GM23248 (cell line): ENCODE measurements at regions not wholly inside any gene's neighbourhood (a gene's known extent, or its start where the extent isn't known, plus 50 kb on each side); places are given as distances from the start of the nearest gene placed in this dataset.

ENCODE experiments used
- DNase-seq: peaks from one replicate; pipeline ENCODE4 v3.0.0-alpha.2; 2015
- H2AFZ ChIP-seq: fragments of 200-600 bp; sonication (generic); 2 replicates; pipeline ENCODE4 v1.6.1; 2016; ENCODE audit warnings: antibody characterized with exemption
- H3F3A ChIP-seq: fragments of 200-600 bp; sonication (generic); 2 replicates; pipeline ENCODE4 v1.6.1; 2016; ENCODE audit warnings: mild to moderate bottlenecking, antibody characterized with exemption, mixed run types; ENCODE audit not compliant: insufficient read depth
- H3K27ac ChIP-seq: fragments of 200-600 bp; sonication (generic); 2 replicates; pipeline ENCODE4 v1.5.1; 2016; ENCODE audit warnings: mild to moderate bottlenecking
- H3K27me3 ChIP-seq: fragments of 200-600 bp; sonication (generic); replicated peaks from 2 replicates; pipeline ENCODE4 v1.6.1; 2016; ENCODE audit warnings: mild to moderate bottlenecking; ENCODE audit not compliant: insufficient read depth
- H3K36me3 ChIP-seq: fragments of 200-600 bp; sonication (generic); 2 replicates; pipeline ENCODE4 v1.6.1; 2016; ENCODE audit warnings: low read depth, mild to moderate bottlenecking
- H3K4me1 ChIP-seq: fragments of 200-600 bp; sonication (generic); 2 replicates; pipeline ENCODE4 v1.6.1; 2016; ENCODE audit warnings: mild to moderate bottlenecking; ENCODE audit not compliant: insufficient read depth
- H3K4me2 ChIP-seq: fragments of 200-600 bp; sonication (generic); one replicate; pipeline ENCODE4 v1.6.1; 2016; ENCODE audit warnings: mild to moderate bottlenecking; ENCODE audit not compliant: unreplicated experiment
- H3K4me3 ChIP-seq: fragments of 200-600 bp; sonication (generic); 2 replicates; pipeline ENCODE4 v1.5.1; 2016; ENCODE audit warnings: mild to moderate bottlenecking
- H3K79me2 ChIP-seq: fragments of 200-600 bp; sonication (generic); 2 replicates; pipeline ENCODE4 v1.6.1; 2016; ENCODE audit warnings: mild to moderate bottlenecking; ENCODE audit not compliant: insufficient read depth
- H3K9ac ChIP-seq: fragments of 200-600 bp; sonication (generic); 2 replicates; pipeline ENCODE4 v1.6.1; 2016; ENCODE audit warnings: mild to moderate bottlenecking
- H3K9me2 ChIP-seq: fragments of 200-600 bp; sonication (generic); 2 replicates; pipeline ENCODE4 v1.6.1; 2016; ENCODE audit warnings: mixed run types, mild to moderate bottlenecking, moderate library complexity; ENCODE audit not compliant: insufficient read depth
- H3K9me3 ChIP-seq: fragments of 200-600 bp; sonication (generic); one replicate; pipeline ENCODE4 v1.6.1; 2017; ENCODE audit warnings: low read depth
- H4K20me1 ChIP-seq: fragments of 200-600 bp; sonication (generic); 2 replicates; pipeline ENCODE4 v1.6.0; 2016; ENCODE audit not compliant: insufficient read depth
- EZH2 ChIP-seq: fragments of 200-600 bp; sonication (generic); IDR thresholded peaks from 2 replicates; pipeline ENCODE4 v1.6.1; 2018; ENCODE audit warnings: antibody characterized with exemption, mild to moderate bottlenecking; ENCODE audit not compliant: insufficient read depth, poor library complexity, severe bottlenecking
- EZH2phosphoT487 ChIP-seq: fragments of 200-600 bp; sonication (generic); IDR thresholded peaks from 2 replicates; pipeline ENCODE4 v1.6.1; 2018; ENCODE audit warnings: antibody characterized with exemption, moderate library complexity, mild to moderate bottlenecking, low read depth; ENCODE audit not compliant: insufficient read depth
- WGBS, 2 experiments: methylation state at CpG; one replicate each; pipeline ENCODE4 v1.1.6; 2015 to 2017; ENCODE audit warnings: low lambda C conversion rate in 2 of 2, low coverage in 1 of 2; ENCODE audit errors: missing lambda C conversion rate in 2 of 2; 5-methylcytosine and 5-hydroxymethylcytosine counted together
- in situ Hi-C: fragments of 300-500 bp; cut with MboI; formaldehyde crosslinking; loops from 2 replicates; pipeline ENCODE4 v1.15.0; 2020

DNA sequence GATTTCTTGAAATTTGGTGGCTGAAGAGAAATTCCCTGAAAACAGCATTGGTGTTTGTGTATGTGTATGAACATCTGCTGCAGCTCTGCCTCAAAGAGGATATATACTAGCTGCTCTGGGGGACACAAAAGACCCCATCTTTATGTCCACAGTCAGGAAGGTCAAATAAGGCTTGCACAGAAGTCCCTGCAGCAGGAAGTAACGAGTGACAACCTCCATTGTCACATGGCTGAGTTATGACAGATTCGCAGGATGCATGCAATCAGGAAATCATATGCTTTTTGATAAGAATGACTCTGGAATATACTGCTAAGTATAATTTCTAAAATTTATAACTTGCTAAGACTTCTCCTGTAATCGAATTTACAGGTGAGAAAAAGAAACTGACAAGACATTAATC is 225.9 kb upstream of the CST7 start:
- H3K36me3 ChIP-seq = no peaks in the 10 kb centered on the region
- H3K9me3 ChIP-seq = no peaks in the 10 kb centered on the region
- WGBS, 2 experiments = 16 to 17% methylated on average over 3 of the region's 3 CpGs
- H3K27me3 ChIP-seq = peaks cover 21% of the 10 kb centered on the region
- H3K4me1 ChIP-seq = no peaks in the 10 kb centered on the region
- no peaks in the 10 kb centered on the region for H3K9me2 ChIP-seq
- H3K4me3 ChIP-seq = no peak overlapping the region
- no peak for DNase-seq
- no peaks in the 10 kb centered on the region for H3F3A ChIP-seq
- no peak for TF ChIP-seq EZH2
- TF ChIP-seq EZH2phosphoT487 = no peak
- in situ Hi-C loops = no loop called here
- no peaks in the 10 kb centered on the region for H3K79me2 ChIP-seq
- H3K9ac ChIP-seq = no peak overlapping the region
- H3K4me2 ChIP-seq = no peak overlapping the region
- no peaks in the 10 kb centered on the region for H4K20me1 ChIP-seq
- no peak overlapping the region for H2AFZ ChIP-seq
- H3K27ac ChIP-seq = no peak overlapping the region

DNA sequence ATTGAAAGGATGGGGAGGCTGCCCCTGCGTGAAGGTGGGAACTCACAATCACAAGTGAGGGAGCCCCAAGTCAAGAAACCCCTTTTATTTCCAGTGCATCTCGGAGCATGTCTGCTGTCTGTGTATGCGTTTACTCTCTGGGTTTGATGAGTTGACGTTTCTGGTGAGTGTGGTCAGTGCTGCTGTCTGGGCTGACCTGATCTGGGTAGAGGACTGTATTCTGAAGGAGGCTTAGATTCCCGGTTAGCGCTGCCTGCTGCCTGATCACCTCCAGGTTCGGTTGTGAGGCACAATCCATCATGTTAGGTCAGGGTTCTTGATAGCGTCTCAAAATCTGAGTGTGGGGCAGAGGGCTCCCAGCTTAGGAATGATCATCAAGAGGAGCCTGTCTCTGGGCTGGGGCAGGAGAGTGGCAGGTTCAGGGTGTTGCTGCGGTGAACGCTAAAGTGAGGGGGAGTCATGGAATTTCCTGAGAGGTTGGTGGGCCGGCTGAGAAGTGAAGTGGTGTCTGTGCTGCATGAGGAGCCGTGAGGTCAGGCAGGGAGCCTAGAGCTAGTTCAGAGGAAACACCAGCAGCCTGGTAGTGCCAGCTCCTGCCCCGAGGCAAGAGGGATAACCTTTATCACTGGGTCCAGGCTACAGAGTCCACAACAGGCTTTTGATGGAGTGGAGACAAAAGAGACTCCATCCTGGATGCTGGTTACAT is 225.3 kb upstream of the CST7 start:
- Histone ChIP-seq H3K27ac (no peak overlapping the region), H3K79me2 (no peaks in the 10 kb centered on the region), H2AFZ (no peak overlapping the region), H3F3A (no peaks in the 10 kb centered on the region), H3K4me3 (no peak overlapping the region), H3K9me3 (no peaks in the 10 kb centered on the region), H3K4me2 (no peak overlapping the region), H3K27me3 (peaks cover 21% of the 10 kb centered on the region), H4K20me1 (no peaks in the 10 kb centered on the region), H3K9me2 (no peaks in the 10 kb centered on the region), H3K9ac (no peak overlapping the region), H3K4me1 (no peaks in the 10 kb centered on the region), H3K36me3 (no peaks in the 10 kb centered on the region)
- in situ Hi-C loops = no loop called here
- TF ChIP-seq EZH2 (no peak), EZH2phosphoT487 (no peak)
- 50 to 55% methylated on average over 13 of the region's 13 CpGs for WGBS, 2 experiments
- no peak for DNase-seq

DNA sequence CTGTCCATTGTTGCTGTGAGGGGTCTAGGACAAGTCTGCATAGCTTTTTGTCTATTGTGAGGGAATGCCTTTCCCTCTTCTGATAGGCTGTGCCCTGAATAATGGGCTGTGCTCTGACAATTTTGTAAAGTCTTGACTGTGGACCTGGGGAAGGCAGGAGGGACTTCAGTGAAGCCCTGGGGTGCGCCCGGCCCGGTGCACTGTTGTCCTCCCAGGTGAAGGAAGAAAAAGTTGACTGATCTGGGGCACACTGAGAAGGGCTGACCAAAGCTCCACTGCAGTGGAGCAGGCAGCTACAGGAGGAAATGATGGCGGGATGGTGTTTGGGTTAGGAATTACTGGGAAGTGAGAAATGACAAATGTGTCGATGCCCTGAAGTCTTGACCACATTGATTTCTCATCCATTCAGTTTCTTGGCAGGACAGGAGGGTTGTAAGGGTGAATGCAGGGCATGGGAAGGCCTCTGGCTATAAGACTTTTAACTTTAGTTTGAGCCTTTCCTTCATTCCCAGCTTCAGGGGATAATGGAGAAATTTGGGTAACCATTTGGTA is 224.0 kb upstream of the CST7 start:
- 86 to 94% methylated on average over 5 of the region's 5 CpGs for WGBS, 2 experiments
- H4K20me1 ChIP-seq = no peaks in the 10 kb centered on the region
- in situ Hi-C loops = no loop called here
- no peaks in the 10 kb centered on the region for H3K36me3 ChIP-seq
- H3K4me2 ChIP-seq = no peak overlapping the region
- no peak overlapping the region for H3K4me3 ChIP-seq
- no peak for TF ChIP-seq EZH2
- TF ChIP-seq EZH2phosphoT487 = no peak
- no peaks in the 10 kb centered on the region for H3F3A ChIP-seq
- H3K27me3 ChIP-seq = peaks cover 21% of the 10 kb centered on the region
- no peak overlapping the region for H3K27ac ChIP-seq
- H3K9me2 ChIP-seq = no peaks in the 10 kb centered on the region
- DNase-seq = no peak
- H3K4me1 ChIP-seq = no peaks in the 10 kb centered on the region
- H3K9me3 ChIP-seq = no peaks in the 10 kb centered on the region
- H3K79me2 ChIP-seq = no peaks in the 10 kb centered on the region
- no peak overlapping the region for H3K9ac ChIP-seq
- H2AFZ ChIP-seq = no peak overlapping the region

DNA sequence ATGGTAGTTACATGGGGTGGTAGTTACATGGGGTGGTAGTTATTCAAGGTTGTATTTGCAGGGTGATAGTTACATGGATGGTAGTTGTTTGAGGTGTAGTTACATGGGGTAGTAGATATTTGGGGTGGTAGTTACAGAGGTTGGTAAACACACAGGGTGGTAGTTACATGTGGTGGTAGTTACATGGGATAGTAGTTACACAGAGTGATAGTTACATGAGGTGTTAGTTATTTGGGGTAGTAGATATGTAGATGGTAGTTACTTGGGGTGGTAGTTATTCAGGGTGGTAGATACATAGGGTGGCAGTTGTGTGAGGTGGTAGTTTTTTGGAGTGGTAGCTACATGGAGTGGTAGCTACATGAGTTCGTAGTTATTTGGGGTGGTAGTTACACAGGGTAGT is 221.3 kb upstream of the CST7 start:
- 50 to 53% methylated on average over 1 of the region's 1 CpG for WGBS, 2 experiments
- no peak for DNase-seq
- no peak overlapping the region for H2AFZ ChIP-seq
- TF ChIP-seq EZH2 = no peak
- TF ChIP-seq EZH2phosphoT487 = no peak
- H3K9me2 ChIP-seq = no peaks in the 10 kb centered on the region
- H3K9me3 ChIP-seq = no peaks in the 10 kb centered on the region
- H3K4me3 ChIP-seq = no peak overlapping the region
- peaks cover 15% of the 10 kb centered on the region for H3K27me3 ChIP-seq
- no peaks in the 10 kb centered on the region for H3K36me3 ChIP-seq
- H3K79me2 ChIP-seq = no peaks in the 10 kb centered on the region
- no peak overlapping the region for H3K27ac ChIP-seq
- H3K4me1 ChIP-seq = no peaks in the 10 kb centered on the region
- H3F3A ChIP-seq = no peaks in the 10 kb centered on the region
- no peak overlapping the region for H3K4me2 ChIP-seq
- in situ Hi-C loops = no loop called here
- no peak overlapping the region for H3K9ac ChIP-seq
- H4K20me1 ChIP-seq = no peaks in the 10 kb centered on the region
